ENCODE measurements at regions not wholly inside any gene's neighbourhood (a gene's known extent, or its start where the extent isn't known, plus 50 kb on each side); places are given as distances from the start of the nearest gene placed in this dataset.

DNA sequence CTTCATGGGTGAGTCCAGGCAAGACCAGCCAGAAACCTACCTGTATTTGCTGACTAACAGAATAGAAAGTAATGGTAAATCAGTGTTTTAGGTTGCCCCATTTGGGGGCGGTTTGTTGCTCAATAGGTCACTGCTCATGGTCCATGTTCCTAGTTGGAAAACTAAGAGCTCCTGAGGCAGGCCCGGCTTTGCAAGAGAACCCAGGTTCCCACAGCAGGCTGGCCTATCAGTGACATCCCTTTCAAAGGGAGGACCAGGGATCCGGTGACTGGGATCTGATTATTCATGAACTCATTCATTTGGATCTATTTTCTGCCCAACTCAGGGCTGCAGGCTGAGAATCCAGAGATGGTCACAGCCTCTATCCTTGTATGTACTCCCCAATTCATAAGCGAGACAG lies 163.9 kb downstream of the WNT7A start:
- no peaks in the 10 kb centered on the region for H3K4me1 ChIP-seq (ENCODE audit: control insufficient read depth in 5 of 5, insufficient read depth in 5 of 5, low read length in 5 of 5)
- no peak overlapping the region for H3K4me3 ChIP-seq (ENCODE audit: low read depth in 1 of 5, low read length in 5 of 5)
- peaks cover 0 to 3% (median 0%) of the 10 kb centered on the region in 5 donors for H3K27me3 ChIP-seq (ENCODE audit: control insufficient read depth in 5 of 5, insufficient read depth in 4 of 5, low read length in 5 of 5)
- no peaks in the 10 kb centered on the region for H3K36me3 ChIP-seq (ENCODE audit: control insufficient read depth in 5 of 5, insufficient read depth in 5 of 5, low read length in 5 of 5)
- no peak overlapping the region for H3K9ac ChIP-seq (ENCODE audit: low read length in 5 of 5)
- H3K9me3 ChIP-seq (ENCODE audit: control insufficient read depth in 5 of 5, low read length in 5 of 5): peaks cover 0 to 10% (median 5%) of the 10 kb centered on the region in 5 donors
- H3K27ac ChIP-seq (ENCODE audit: low read depth, low read length): no peak overlapping the region

DNA sequence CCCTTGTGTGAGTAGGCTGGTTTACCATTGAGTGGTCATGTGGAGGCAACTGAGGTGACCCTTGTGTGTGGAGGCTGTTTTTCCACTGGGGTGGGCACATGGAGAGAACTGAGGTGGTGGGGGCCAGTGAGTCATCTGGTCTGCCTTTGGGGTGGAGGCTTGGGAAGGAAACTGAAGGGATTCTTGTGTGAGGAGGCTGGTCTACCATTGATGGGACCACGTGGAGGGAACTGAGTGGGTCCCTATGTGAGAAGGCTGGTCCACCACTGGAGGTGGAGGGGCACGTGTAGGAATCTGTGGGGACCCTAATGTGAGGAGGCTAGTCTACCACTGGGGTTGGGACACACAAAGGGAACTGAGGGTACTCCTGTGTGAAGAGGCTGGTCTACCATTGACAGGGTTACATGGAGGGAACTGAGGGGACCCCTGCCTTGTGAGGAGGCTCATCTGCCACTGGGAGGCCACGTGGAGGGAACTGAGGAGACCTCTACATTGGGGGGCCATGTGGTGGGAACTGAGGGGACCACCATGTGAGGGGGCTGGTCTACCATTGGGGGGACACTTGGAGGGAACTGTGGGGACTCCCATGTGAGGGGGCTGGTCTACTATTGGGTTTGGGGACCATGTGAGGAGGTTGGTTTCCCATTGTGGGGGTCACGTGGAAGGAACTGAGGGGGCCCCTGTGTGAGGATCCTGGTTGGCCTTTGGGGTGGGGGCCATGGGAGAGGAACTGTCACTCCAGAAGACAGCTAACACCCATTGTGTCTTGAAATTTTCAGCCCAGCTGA lies 164.5 kb downstream of the WNT7A start:
- no peaks in the 10 kb centered on the region for H3K4me1 ChIP-seq (ENCODE audit: control insufficient read depth in 5 of 5, insufficient read depth in 5 of 5, low read length in 5 of 5)
- no peak overlapping the region for H3K4me3 ChIP-seq (ENCODE audit: low read depth in 1 of 5, low read length in 5 of 5)
- no peaks in the 10 kb centered on the region for H3K36me3 ChIP-seq (ENCODE audit: control insufficient read depth in 5 of 5, insufficient read depth in 5 of 5, low read length in 5 of 5)
- H3K9me3 ChIP-seq (ENCODE audit: control insufficient read depth in 5 of 5, low read length in 5 of 5): peaks cover 0 to 12% (median 5%) of the 10 kb centered on the region in 5 donors
- H3K27ac ChIP-seq (ENCODE audit: low read depth, low read length): no peak overlapping the region
- H3K9ac ChIP-seq (ENCODE audit: low read length in 5 of 5): no peak overlapping the region
- H3K27me3 ChIP-seq (ENCODE audit: control insufficient read depth in 5 of 5, insufficient read depth in 4 of 5, low read length in 5 of 5): peaks cover 0 to 3% (median 0%) of the 10 kb centered on the region in 5 donors

DNA sequence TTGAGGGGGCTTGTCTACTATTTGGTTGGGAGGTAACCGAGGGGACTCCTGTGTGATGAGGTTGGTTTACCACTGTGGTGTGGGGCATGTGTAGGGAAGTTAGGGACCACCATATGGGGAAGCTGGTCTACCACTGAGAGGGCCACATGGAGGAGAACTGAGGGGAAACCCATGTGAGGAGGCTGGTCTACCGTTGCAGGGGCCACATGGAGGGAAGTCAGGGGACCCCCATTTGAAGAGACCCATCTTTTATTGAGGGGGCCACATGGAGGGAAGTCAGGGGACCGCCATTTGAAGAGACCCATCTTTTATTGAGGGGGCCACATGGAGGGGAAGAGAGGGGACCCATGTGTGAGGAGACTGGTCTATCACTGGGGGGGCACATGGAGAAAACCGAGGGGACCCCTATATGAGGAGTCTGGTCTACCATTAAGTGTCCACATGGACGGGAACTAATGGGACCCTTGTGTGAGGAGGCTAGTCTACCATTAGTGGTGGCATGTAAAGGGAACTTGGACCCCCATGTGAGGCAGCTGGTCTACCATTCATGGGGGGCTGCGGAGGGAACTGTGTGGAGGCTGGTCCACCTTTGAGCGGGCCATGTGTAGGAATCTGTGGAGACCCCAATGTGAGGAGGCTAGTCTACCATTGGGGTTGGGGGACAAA lies 165.5 kb downstream of the FBLN2 start:
- Histone ChIP-seq H3K27me3 (ENCODE audit: control insufficient read depth in 5 of 5, insufficient read depth in 4 of 5, low read length in 5 of 5) (peaks cover 0 to 3% (median 0%) of the 10 kb centered on the region in 5 donors), H3K9me3 (ENCODE audit: control insufficient read depth in 5 of 5, low read length in 5 of 5) (peaks cover 0 to 12% (median 5%) of the 10 kb centered on the region in 5 donors), H3K27ac (ENCODE audit: low read depth, low read length) (no peak overlapping the region), H3K9ac (ENCODE audit: low read length in 5 of 5) (no peak overlapping the region), H3K4me1 (ENCODE audit: control insufficient read depth in 5 of 5, insufficient read depth in 5 of 5, low read length in 5 of 5) (no peaks in the 10 kb centered on the region), H3K4me3 (ENCODE audit: low read depth in 1 of 5, low read length in 5 of 5) (no peak overlapping the region), H3K36me3 (ENCODE audit: control insufficient read depth in 5 of 5, insufficient read depth in 5 of 5, low read length in 5 of 5) (no peaks in the 10 kb centered on the region)

DNA sequence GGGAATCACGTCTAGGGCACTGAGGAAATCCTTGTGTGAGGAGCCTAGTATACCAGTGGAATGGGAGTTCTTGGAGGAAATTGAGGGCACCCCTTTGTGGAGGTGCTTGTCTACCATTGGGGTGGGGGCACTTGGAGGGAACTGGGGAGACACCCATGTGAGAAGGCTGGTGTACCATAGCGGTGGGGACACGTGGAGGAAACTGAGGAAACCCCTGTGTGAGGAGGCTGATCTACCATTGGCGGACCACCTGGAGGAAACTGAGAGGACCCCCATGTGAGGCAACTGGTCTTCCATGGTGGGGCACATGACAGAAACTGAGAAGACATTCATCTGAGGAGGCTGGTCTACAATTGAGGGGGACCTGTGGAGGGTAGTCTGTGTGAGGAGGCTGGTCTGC lies 164.5 kb downstream of the FBLN2 start:
- Histone ChIP-seq H3K9me3 (ENCODE audit: control insufficient read depth in 5 of 5, low read length in 5 of 5) (peaks cover 0 to 13% (median 5%) of the 10 kb centered on the region in 5 donors), H3K4me3 (ENCODE audit: low read depth in 1 of 5, low read length in 5 of 5) (no peak overlapping the region), H3K4me1 (ENCODE audit: control insufficient read depth in 5 of 5, insufficient read depth in 5 of 5, low read length in 5 of 5) (no peaks in the 10 kb centered on the region), H3K9ac (ENCODE audit: low read length in 5 of 5) (no peak overlapping the region), H3K27me3 (ENCODE audit: control insufficient read depth in 5 of 5, insufficient read depth in 4 of 5, low read length in 5 of 5) (peaks cover 0 to 3% (median 0%) of the 10 kb centered on the region in 5 donors), H3K27ac (ENCODE audit: low read depth, low read length) (no peak overlapping the region), H3K36me3 (ENCODE audit: control insufficient read depth in 5 of 5, insufficient read depth in 5 of 5, low read length in 5 of 5) (no peaks in the 10 kb centered on the region)

DNA sequence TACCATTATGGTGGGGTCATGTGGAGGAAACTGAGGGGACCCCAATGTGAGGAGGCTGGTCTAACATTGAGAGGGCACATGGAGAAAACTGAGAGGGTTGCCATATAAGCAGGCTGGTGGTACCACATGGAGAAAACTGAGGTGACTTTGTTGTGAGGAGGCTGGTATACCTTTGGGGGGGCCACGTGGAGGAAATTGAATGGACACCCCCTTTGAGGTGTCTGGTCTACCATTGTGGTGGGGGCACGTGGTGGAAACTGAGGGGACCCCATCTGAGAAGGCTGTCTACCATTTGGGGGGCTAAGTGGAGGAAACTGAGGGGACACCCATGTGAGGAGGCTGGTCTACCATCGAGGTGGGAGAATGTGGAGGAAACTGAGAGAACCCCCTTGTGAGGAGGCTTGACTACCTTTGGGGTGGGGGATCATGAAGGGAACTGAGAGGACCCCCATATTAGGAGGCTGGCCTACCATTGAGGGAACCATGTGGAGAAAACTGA lies 163.8 kb downstream of the FBLN2 start:
- H3K4me3 ChIP-seq (ENCODE audit: low read depth in 1 of 5, low read length in 5 of 5): no peak overlapping the region
- H3K9ac ChIP-seq (ENCODE audit: low read length in 5 of 5): no peak overlapping the region
- H3K9me3 ChIP-seq (ENCODE audit: control insufficient read depth in 5 of 5, low read length in 5 of 5): peaks cover 0 to 17% (median 6%) of the 10 kb centered on the region in 5 donors
- peaks cover 0 to 5% (median 0%) of the 10 kb centered on the region in 5 donors for H3K27me3 ChIP-seq (ENCODE audit: control insufficient read depth in 5 of 5, insufficient read depth in 4 of 5, low read length in 5 of 5)
- H3K36me3 ChIP-seq (ENCODE audit: control insufficient read depth in 5 of 5, insufficient read depth in 5 of 5, low read length in 5 of 5): no peaks in the 10 kb centered on the region
- H3K4me1 ChIP-seq (ENCODE audit: control insufficient read depth in 5 of 5, insufficient read depth in 5 of 5, low read length in 5 of 5): no peaks in the 10 kb centered on the region
- no peak overlapping the region for H3K27ac ChIP-seq (ENCODE audit: low read depth, low read length)

DNA sequence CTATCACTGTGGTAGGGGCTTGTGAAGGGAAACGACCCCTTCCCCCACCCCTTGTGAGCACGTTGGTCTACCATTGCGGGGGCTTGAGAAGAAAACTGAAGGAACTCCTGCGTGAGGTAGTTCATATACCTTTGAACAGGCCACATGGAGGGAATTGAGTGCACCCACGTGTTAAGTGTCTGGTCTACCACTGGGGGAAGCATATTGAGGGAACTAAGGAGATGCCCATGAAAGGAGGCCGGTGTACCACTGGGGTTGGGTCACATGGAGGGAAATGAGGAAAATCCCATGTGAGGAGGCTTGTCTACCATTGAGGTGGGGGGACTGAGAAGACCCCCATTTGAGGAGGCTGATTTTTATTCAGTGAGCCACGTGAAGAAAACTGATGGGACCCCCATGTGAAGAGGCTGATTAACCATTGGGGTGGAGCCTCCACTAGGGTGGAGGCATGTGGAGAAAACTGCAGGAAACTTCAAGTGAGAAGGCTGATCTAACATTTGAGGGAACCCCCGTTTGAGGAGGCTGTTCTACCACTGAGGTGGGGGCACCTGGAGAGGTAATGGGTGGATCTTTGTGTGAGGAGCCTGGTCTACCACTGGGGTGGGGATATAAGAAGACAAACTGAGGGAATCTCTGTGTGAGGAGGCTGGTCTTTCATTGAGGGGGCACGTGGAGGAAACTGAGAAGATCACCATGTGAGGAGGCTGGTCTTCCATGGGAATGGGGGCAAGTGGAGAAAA lies 163.2 kb downstream of the FBLN2 start:
- Histone ChIP-seq H3K9ac (ENCODE audit: low read length in 5 of 5) (no peak overlapping the region), H3K36me3 (ENCODE audit: control insufficient read depth in 5 of 5, insufficient read depth in 5 of 5, low read length in 5 of 5) (no peaks in the 10 kb centered on the region), H3K27me3 (ENCODE audit: control insufficient read depth in 5 of 5, insufficient read depth in 4 of 5, low read length in 5 of 5) (peaks cover 0 to 6% (median 0%) of the 10 kb centered on the region in 5 donors), H3K27ac (ENCODE audit: low read depth, low read length) (no peak overlapping the region), H3K4me1 (ENCODE audit: control insufficient read depth in 5 of 5, insufficient read depth in 5 of 5, low read length in 5 of 5) (no peaks in the 10 kb centered on the region), H3K4me3 (ENCODE audit: low read depth in 1 of 5, low read length in 5 of 5) (no peak overlapping the region), H3K9me3 (ENCODE audit: control insufficient read depth in 5 of 5, low read length in 5 of 5) (peaks cover 0 to 17% (median 10%) of the 10 kb centered on the region in 5 donors)

DNA sequence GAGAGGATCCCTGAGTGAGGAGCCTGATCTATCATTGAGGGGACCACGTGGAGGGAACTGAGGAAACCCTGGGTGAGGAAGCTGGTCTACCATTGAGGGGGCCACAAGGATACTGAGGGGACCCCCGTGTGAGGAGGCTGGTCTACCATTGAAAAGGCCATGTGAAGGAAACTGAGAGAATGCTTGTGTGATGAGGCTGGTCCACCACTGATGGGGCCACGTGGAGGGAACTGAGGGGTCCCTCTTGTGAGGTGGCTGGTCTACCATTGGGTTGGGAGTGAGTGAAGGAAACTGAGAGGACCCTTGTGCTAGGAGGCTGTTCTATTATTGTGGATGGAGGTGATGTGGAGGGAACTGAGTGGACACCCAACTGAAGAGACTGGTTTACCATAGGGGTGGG lies 161.3 kb downstream of the FBLN2 start:
- Histone ChIP-seq H3K9ac (ENCODE audit: low read length in 5 of 5) (no peak overlapping the region), H3K27me3 (ENCODE audit: control insufficient read depth in 5 of 5, insufficient read depth in 4 of 5, low read length in 5 of 5) (peaks cover 0 to 6% (median 0%) of the 10 kb centered on the region in 5 donors)

DNA sequence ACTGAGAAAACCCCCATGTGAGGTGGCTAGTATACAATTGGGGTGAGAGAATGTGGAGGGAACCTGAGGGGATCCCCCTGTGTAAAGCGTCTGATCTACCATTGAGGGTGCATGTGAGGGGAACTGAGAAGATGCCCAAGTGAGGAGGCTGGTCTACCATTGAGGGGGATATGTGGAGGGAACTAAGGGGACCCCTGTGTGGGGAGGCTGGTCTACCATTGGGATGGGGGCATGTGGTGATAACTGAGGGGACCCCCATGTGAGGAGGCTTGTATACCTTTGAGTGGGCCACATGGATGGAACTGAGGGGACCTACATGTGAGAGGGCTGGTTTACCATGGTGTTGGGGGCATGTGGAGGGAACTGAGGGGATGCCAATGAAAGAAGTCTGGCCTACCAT lies 160.8 kb downstream of the FBLN2 start:
- H3K4me3 ChIP-seq (ENCODE audit: low read depth in 1 of 5, low read length in 5 of 5): no peak overlapping the region
- H3K4me1 ChIP-seq (ENCODE audit: control insufficient read depth in 5 of 5, insufficient read depth in 5 of 5, low read length in 5 of 5): no peaks in the 10 kb centered on the region
- H3K36me3 ChIP-seq (ENCODE audit: control insufficient read depth in 5 of 5, insufficient read depth in 5 of 5, low read length in 5 of 5): no peaks in the 10 kb centered on the region
- no peak overlapping the region for H3K27ac ChIP-seq (ENCODE audit: low read depth, low read length)
- peaks cover 0 to 6% (median 0%) of the 10 kb centered on the region in 5 donors for H3K27me3 ChIP-seq (ENCODE audit: control insufficient read depth in 5 of 5, insufficient read depth in 4 of 5, low read length in 5 of 5)
- H3K9ac ChIP-seq (ENCODE audit: low read length in 5 of 5): no peak overlapping the region
- H3K9me3 ChIP-seq (ENCODE audit: control insufficient read depth in 5 of 5, low read length in 5 of 5): peaks cover 0 to 29% (median 20%) of the 10 kb centered on the region in 5 donors

More for the DNA sequence above, 161.3 kb downstream of the FBLN2 start:
- Histone ChIP-seq H3K9me3 (ENCODE audit: control insufficient read depth in 5 of 5, low read length in 5 of 5) (peaks cover 0 to 29% (median 19%) of the 10 kb centered on the region in 5 donors), H3K4me1 (ENCODE audit: control insufficient read depth in 5 of 5, insufficient read depth in 5 of 5, low read length in 5 of 5) (no peaks in the 10 kb centered on the region), H3K36me3 (ENCODE audit: control insufficient read depth in 5 of 5, insufficient read depth in 5 of 5, low read length in 5 of 5) (no peaks in the 10 kb centered on the region), H3K27ac (ENCODE audit: low read depth, low read length) (no peak overlapping the region), H3K4me3 (ENCODE audit: low read depth in 1 of 5, low read length in 5 of 5) (no peak overlapping the region)

DNA sequence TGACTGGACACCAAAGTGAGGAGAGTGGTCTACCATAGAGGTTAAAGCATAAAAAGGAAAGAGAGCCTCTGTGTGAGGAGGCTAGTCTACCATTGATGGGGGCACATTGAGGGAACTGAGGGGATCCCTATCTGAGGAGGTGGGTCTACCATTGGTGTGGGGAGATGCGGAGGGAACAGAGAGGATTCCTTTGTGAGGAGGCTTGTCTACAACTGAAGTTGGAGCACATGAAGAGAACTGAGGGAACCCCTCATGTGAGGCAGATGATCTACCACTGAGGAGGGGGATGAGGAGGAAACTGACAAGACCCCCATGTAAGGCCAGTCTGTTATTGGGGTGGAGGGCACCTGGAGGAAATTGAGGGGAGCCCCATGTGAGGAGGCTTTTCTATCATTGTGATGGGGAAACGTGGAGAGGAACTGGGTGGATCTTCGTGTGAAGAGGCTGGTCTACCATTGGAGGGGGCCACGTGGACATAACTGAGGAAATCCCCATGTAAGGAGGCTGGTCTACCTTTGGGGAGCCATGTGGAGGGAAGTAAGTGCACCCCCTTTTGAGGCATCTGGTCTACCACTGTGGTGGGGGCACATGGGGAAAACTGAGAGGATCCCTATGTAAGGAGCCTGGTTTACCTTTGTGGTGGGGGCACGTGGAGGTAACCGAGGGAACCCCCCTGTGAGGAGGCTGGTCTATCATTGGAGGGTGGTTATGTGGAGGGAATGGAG lies 160.1 kb downstream of the FBLN2 start:
- no peak overlapping the region for H3K27ac ChIP-seq (ENCODE audit: low read depth, low read length)
- peaks cover 0 to 29% (median 20%) of the 10 kb centered on the region in 5 donors for H3K9me3 ChIP-seq (ENCODE audit: control insufficient read depth in 5 of 5, low read length in 5 of 5)
- H3K36me3 ChIP-seq (ENCODE audit: control insufficient read depth in 5 of 5, insufficient read depth in 5 of 5, low read length in 5 of 5): no peaks in the 10 kb centered on the region
- H3K4me1 ChIP-seq (ENCODE audit: control insufficient read depth in 5 of 5, insufficient read depth in 5 of 5, low read length in 5 of 5): no peaks in the 10 kb centered on the region
- peaks cover 0 to 7% (median 0%) of the 10 kb centered on the region in 5 donors for H3K27me3 ChIP-seq (ENCODE audit: control insufficient read depth in 5 of 5, insufficient read depth in 4 of 5, low read length in 5 of 5)
- no peak overlapping the region for H3K9ac ChIP-seq (ENCODE audit: low read length in 5 of 5)
- H3K4me3 ChIP-seq (ENCODE audit: low read depth in 1 of 5, low read length in 5 of 5): no peak overlapping the region
